ENCODE measurements at regions not wholly inside any gene's neighbourhood (a gene's known extent, or its start where the extent isn't known, plus 50 kb on each side); places are given as distances from the start of the nearest gene placed in this dataset.

DNA sequence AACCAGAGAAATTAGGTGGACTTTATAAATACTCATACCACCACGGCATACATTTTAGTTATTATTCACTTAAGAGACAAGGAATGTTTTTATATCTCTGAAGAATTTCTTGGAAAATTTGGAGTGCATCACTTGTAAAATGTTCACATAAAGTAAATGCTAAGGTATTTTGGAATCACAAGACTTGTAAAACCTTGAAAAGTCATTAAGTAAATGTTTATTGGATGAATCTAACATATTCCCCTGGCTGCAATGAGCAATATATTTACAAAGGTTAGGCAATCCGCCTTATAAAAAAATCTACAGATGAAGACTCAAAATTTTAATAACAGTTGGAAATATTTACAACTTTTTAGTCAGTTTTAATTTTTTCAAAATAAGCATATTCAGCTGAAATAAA lies 287.4 kb upstream of the ALG10 start:
- TF ChIP-seq MAZ (IDR thresholded peaks at IDR 0.05; ENCODE audit: borderline replicate concordance, low read depth, low read length) (no peak), CHD4 (IDR thresholded peaks at IDR 0.05; ENCODE audit: borderline replicate concordance) (no peak), TFCP2L1 (CRISPR knock-in tag; IDR thresholded peaks at IDR 0.05) (no peak), HDAC2 (IDR thresholded peaks at IDR 0.05) (no peak), NR3C1 (IDR thresholded peaks at IDR 0.05) (no peak), MAFK (IDR thresholded peaks at IDR 0.05; ENCODE audit: partially characterized antibody) (no peak), CEBPB (IDR thresholded peaks at IDR 0.05) (no peak), RAD21 (conservative IDR thresholded peaks at IDR 0.05 in 1 of 2, IDR thresholded peaks at IDR 0.05 in 1 of 2) (no peak)
- TF ChIP-seq, protein P1, sequence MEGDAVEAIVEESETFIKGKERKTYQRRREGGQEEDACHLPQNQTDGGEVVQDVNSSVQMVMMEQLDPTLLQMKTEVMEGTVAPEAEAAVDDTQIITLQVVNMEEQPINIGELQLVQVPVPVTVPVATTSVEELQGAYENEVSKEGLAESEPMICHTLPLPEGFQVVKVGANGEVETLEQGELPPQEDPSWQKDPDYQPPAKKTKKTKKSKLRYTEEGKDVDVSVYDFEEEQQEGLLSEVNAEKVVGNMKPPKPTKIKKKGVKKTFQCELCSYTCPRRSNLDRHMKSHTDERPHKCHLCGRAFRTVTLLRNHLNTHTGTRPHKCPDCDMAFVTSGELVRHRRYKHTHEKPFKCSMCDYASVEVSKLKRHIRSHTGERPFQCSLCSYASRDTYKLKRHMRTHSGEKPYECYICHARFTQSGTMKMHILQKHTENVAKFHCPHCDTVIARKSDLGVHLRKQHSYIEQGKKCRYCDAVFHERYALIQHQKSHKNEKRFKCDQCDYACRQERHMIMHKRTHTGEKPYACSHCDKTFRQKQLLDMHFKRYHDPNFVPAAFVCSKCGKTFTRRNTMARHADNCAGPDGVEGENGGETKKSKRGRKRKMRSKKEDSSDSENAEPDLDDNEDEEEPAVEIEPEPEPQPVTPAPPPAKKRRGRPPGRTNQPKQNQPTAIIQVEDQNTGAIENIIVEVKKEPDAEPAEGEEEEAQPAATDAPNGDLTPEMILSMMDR (IDR thresholded peaks at IDR 0.05) = no peak
- TF ChIP-seq, protein P2, sequence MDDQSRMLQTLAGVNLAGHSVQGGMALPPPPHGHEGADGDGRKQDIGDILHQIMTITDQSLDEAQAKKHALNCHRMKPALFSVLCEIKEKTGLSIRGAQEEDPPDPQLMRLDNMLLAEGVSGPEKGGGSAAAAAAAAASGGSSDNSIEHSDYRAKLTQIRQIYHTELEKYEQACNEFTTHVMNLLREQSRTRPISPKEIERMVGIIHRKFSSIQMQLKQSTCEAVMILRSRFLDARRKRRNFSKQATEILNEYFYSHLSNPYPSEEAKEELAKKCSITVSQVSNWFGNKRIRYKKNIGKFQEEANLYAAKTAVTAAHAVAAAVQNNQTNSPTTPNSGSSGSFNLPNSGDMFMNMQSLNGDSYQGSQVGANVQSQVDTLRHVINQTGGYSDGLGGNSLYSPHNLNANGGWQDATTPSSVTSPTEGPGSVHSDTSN (IDR thresholded peaks at IDR 0.05) = no peak
